IPS-18c (cell line): ENCODE measurements at regions not wholly inside any gene's neighbourhood (a gene's known extent, or its start where the extent isn't known, plus 50 kb on each side); places are given as distances from the start of the nearest gene placed in this dataset.
"Not testable (repeated sequence)": the region's sequence is repeated elsewhere in the genome, so short reads cannot be mapped to it uniquely, and the experiment has no call there.

Experiments used
- H3K4me3 ChIP-seq: 2 replicates; pipeline ENCODE4 v1.7.0; 2013; ENCODE audit warnings: low read depth, mild to moderate bottlenecking, low read length, moderate library complexity; ENCODE audit not compliant: insufficient read depth
- H3K9me3 ChIP-seq: one replicate; pipeline ENCODE4 v1.6.1; 2013; ENCODE audit warnings: mild to moderate bottlenecking, low read length, moderate library complexity; ENCODE audit not compliant: control insufficient read depth, insufficient read depth

GRCh38 chr12:30164382-30165318 is 380.9 kb upstream of the TMTC1 start:
- Histone ChIP-seq H3K4me3 (no peak overlapping the region), H3K9me3 (no peaks in the 10 kb centered on the region)

- not testable (repeated sequence) for H3K4me3 ChIP-seq, H3K9me3 ChIP-seq
Observed at GRCh38 chr12:30156833-30157232, 373.1 kb upstream of the TMTC1 start.

GRCh38 chr12:30155001-30155730 is 371.4 kb upstream of the TMTC1 start:
- Histone ChIP-seq H3K9me3 (peaks cover 2% of the 10 kb centered on the region), H3K4me3 (no peak overlapping the region)

- Histone ChIP-seq H3K4me3 (no peak overlapping the region), H3K9me3 (peaks cover 2% of the 10 kb centered on the region)
Observed at GRCh38 chr12:30153981-30154380, 370.2 kb upstream of the TMTC1 start.

- H3K9me3 ChIP-seq: peaks cover 2% of the 10 kb centered on the region
- H3K4me3 ChIP-seq: no peak overlapping the region
Observed at GRCh38 chr12:30152705-30153104, 369.0 kb upstream of the TMTC1 start.

GRCh38 chr12:30151831-30152230 is 368.1 kb upstream of the TMTC1 start:
- Histone ChIP-seq H3K9me3 (peaks cover 2% of the 10 kb centered on the region), H3K4me3 (no peak overlapping the region)

- H3K4me3 ChIP-seq: no peak overlapping the region
- no peaks in the 10 kb centered on the region for H3K9me3 ChIP-seq
Observed at GRCh38 chr12:30146561-30146960, 362.8 kb upstream of the TMTC1 start.

- no peak overlapping the region for H3K4me3 ChIP-seq
- no peaks in the 10 kb centered on the region for H3K9me3 ChIP-seq
Observed at GRCh38 chr12:30145684-30146032, 361.9 kb upstream of the TMTC1 start.

GRCh38 chr12:30144777-30145683 is 361.3 kb upstream of the TMTC1 start:
- Histone ChIP-seq H3K9me3 (no peaks in the 10 kb centered on the region), H3K4me3 (no peak overlapping the region)

GRCh38 chr12:30142301-30142700 is 358.6 kb upstream of the TMTC1 start:
- Histone ChIP-seq H3K4me3 (no peak overlapping the region), H3K9me3 (no peaks in the 10 kb centered on the region)

GRCh38 chr12:30138483-30138882 is 354.7 kb upstream of the TMTC1 start:
- Histone ChIP-seq H3K4me3 (no peak overlapping the region), H3K9me3 (peaks cover 2% of the 10 kb centered on the region)

GRCh38 chr12:30136696-30137095 is 353.0 kb upstream of the TMTC1 start:
- H3K9me3 ChIP-seq: peaks cover 2% of the 10 kb centered on the region

GRCh38 chr12:30135776-30136175 is 352.0 kb upstream of the TMTC1 start:
- Histone ChIP-seq H3K9me3 (peaks cover 2% of the 10 kb centered on the region), H3K4me3 (no peak overlapping the region)

More at GRCh38 chr12:30136696-30137095, 353.0 kb upstream of the TMTC1 start:
- H3K4me3 ChIP-seq: no peak overlapping the region

- Histone ChIP-seq H3K9me3 (peaks cover 2% of the 10 kb centered on the region), H3K4me3 (no peak overlapping the region)
Observed at GRCh38 chr12:30134229-30134628, 350.5 kb upstream of the TMTC1 start.

GRCh38 chr12:30126944-30127343 is 343.2 kb upstream of the TMTC1 start:
- Histone ChIP-seq H3K4me3 (no peak overlapping the region), H3K9me3 (no peaks in the 10 kb centered on the region)

- no peaks in the 10 kb centered on the region for H3K9me3 ChIP-seq
- no peak overlapping the region for H3K4me3 ChIP-seq
Observed at GRCh38 chr12:30120522-30120921, 336.8 kb upstream of the TMTC1 start.

GRCh38 chr12:30117483-30117882 is 333.7 kb upstream of the TMTC1 start:
- no peaks in the 10 kb centered on the region for H3K9me3 ChIP-seq

More at GRCh38 chr12:30117483-30117882, 333.7 kb upstream of the TMTC1 start:
- no peak overlapping the region for H3K4me3 ChIP-seq
